ENCODE measurements at regions not wholly inside any gene's neighbourhood (a gene's known extent, or its start where the extent isn't known, plus 50 kb on each side); places are given as distances from the start of the nearest gene placed in this dataset.
A peak's percentile ranks its signal among the peaks of the same experiment; 100 is the strongest.
"Not testable (repeated sequence)": the region's sequence is repeated elsewhere in the genome, so short reads cannot be mapped to it uniquely, and the experiment has no call there.

GRCh38 chr7:110420788-110421187, 670.1 kb upstream of the LRRN3 start:
- no peak for DNase-seq

- DNase-seq: no peak
Measured at GRCh38 chr7:110421490-110422241, 669.3 kb upstream of the LRRN3 start.

GRCh38 chr7:110432061-110432553, 658.8 kb upstream of the LRRN3 start:
- no peak for DNase-seq

- DNase-seq: not testable (repeated sequence)
Measured at GRCh38 chr7:110438926-110439325, 652.0 kb upstream of the LRRN3 start.

- peak; percentile 12 for DNase-seq
Measured at GRCh38 chr7:110442381-110442837, 648.5 kb upstream of the LRRN3 start.

- no peak for DNase-seq
Measured at GRCh38 chr7:110446658-110447057, 644.3 kb upstream of the LRRN3 start.

- no peak for DNase-seq
Measured at GRCh38 chr7:110448918-110449317, 642.0 kb upstream of the LRRN3 start.

GRCh38 chr7:110454713-110455112, 636.2 kb upstream of the LRRN3 start:
- DNase-seq: no peak

GRCh38 chr7:110461621-110462020, 629.3 kb upstream of the LRRN3 start:
- no peak for DNase-seq

- DNase-seq: no peak
Measured at GRCh38 chr7:110470420-110470819, 620.5 kb upstream of the LRRN3 start.

- DNase-seq: not testable (repeated sequence)
Measured at GRCh38 chr7:110472419-110472818, 618.5 kb upstream of the LRRN3 start.

GRCh38 chr7:110480964-110481363, 610.0 kb upstream of the LRRN3 start:
- no peak for DNase-seq

GRCh38 chr7:110483553-110483952, 607.4 kb upstream of the LRRN3 start:
- DNase-seq: no peak

GRCh38 chr7:110484356-110484755, 606.6 kb upstream of the LRRN3 start:
- no peak for DNase-seq

- no peak for DNase-seq
Measured at GRCh38 chr7:110486549-110486948, 604.4 kb upstream of the LRRN3 start.

GRCh38 chr7:110502888-110503465, 588.0 kb upstream of the LRRN3 start:
- DNase-seq: no peak

GRCh38 chr7:110507369-110507768, 583.6 kb upstream of the LRRN3 start:
- DNase-seq: no peak

- no peak for DNase-seq
Measured at GRCh38 chr7:110507832-110508231, 583.1 kb upstream of the LRRN3 start.

- DNase-seq: not testable (repeated sequence)
Measured at GRCh38 chr7:110514975-110515551, 575.9 kb upstream of the LRRN3 start.

GRCh38 chr7:110519851-110520250, 571.1 kb upstream of the LRRN3 start:
- DNase-seq: no peak

- no peak for DNase-seq
Measured at GRCh38 chr7:110521357-110521911, 569.5 kb upstream of the LRRN3 start.

GRCh38 chr7:110522061-110522760, 568.7 kb upstream of the LRRN3 start:
- DNase-seq: no peak

- DNase-seq: no peak
Measured at GRCh38 chr7:110522761-110523200, 568.1 kb upstream of the LRRN3 start.
